H1 (cell line): ENCODE measurements at regions not wholly inside any gene's neighbourhood (a gene's known extent, or its start where the extent isn't known, plus 50 kb on each side); places are given as distances from the start of the nearest gene placed in this dataset.

Experiments
- CTCF ChIA-PET: fragments of 300-600 bp; sonication (Branson Sonifier 250); formaldehyde crosslinking; loops from one replicate; lab custom pipeline; 2021; ENCODE audit not compliant: partially characterized antibody; lab: Charles Lee
- POLR2A ChIA-PET: fragments of 300-600 bp; sonication (Branson Sonifier 250); formaldehyde crosslinking; loops from one replicate; lab custom pipeline; 2021; ENCODE audit warnings: inconsistent platforms; ENCODE audit not compliant: partially characterized antibody; lab: Charles Lee
- DNase-seq, 2 experiments: peaks; one replicate each; pipeline versions ENCODE4 v3.0.0 to v3.0.0-alpha.2; 2010 to 2022; ENCODE audit warnings: low spot score in 2 of 2, low read depth in 1 of 2, mixed read lengths in 1 of 2
- FAIRE-seq: peaks from 2 replicates; lab custom pipeline; 2011; peaks lifted over from hg19 to GRCh38; lab: Jason Lieb, UNC
- H2AFZ ChIP-seq: 2 replicates; pipeline ENCODE4 v1.8.1; 2012; ENCODE audit warnings: low read length, inconsistent platforms
- H2AK5ac ChIP-seq: 2 replicates; pipeline ENCODE4 v1.6.1; 2013; ENCODE audit warnings: low read depth, low read length
- H2BK120ac ChIP-seq: replicated peaks from 2 replicates; pipeline ENCODE3; 2013; ENCODE audit warnings: low read depth, low read length, inconsistent platforms
- H2BK12ac ChIP-seq: 2 replicates; pipeline ENCODE4 v1.6.1; 2013; ENCODE audit warnings: low read depth, low read length
- H2BK15ac ChIP-seq: 2 replicates; pipeline ENCODE4 v1.6.1; 2013; ENCODE audit warnings: low read length
- H2BK20ac ChIP-seq: 2 replicates; pipeline ENCODE4 v1.6.1; 2013; ENCODE audit warnings: low read length
- H2BK5ac ChIP-seq: 2 replicates; pipeline ENCODE4 v1.6.1; 2013; ENCODE audit warnings: low read depth, low read length
- H3K14ac ChIP-seq: 2 replicates; pipeline ENCODE4 v1.6.1; 2013; ENCODE audit warnings: inconsistent platforms; ENCODE audit not compliant: insufficient read length
- H3K18ac ChIP-seq: 2 replicates; pipeline ENCODE4 v1.6.1; 2013; ENCODE audit warnings: low read length; ENCODE audit errors: extremely low read depth
- H3K23ac ChIP-seq: 2 replicates; pipeline ENCODE4 v1.6.1; 2013; ENCODE audit warnings: inconsistent platforms; ENCODE audit not compliant: insufficient read length
- H3K23me2 ChIP-seq: 2 replicates; pipeline ENCODE4 v1.6.1; 2013; ENCODE audit warnings: low read depth, low read length
- H3K27ac ChIP-seq: 2 replicates; pipeline ENCODE4 v1.6.1; 2011; ENCODE audit warnings: low read depth, low read length, inconsistent platforms
- H3K27me3 ChIP-seq, 4 experiments: replicated peaks in 1 of 4; 1 replicate in 1 of 4; 2 replicates in 3 of 4; pipeline versions ENCODE4 v1.6.1 to v1.8.1; 2011 to 2013; ENCODE audit warnings: low read length in 3 of 4, mild to moderate bottlenecking in 3 of 4, inconsistent platforms in 2 of 4, mixed read lengths in 2 of 4, moderate library complexity in 1 of 4; ENCODE audit not compliant: control insufficient read depth in 3 of 4, insufficient read depth in 3 of 4; ENCODE audit errors: extremely low read depth in 1 of 4
- H3K36me3 ChIP-seq, 4 experiments: 2 replicates each; pipeline versions ENCODE4 v1.6.1 to v1.8.1; 2011 to 2013; ENCODE audit warnings: mild to moderate bottlenecking in 4 of 4, low read length in 3 of 4, moderate library complexity in 2 of 4, control low read depth in 1 of 4, inconsistent platforms in 1 of 4; ENCODE audit not compliant: insufficient read depth in 4 of 4, control insufficient read depth in 2 of 4
- H3K4ac ChIP-seq: replicated peaks from 2 replicates; pipeline ENCODE3; 2013; ENCODE audit warnings: low read length, low read depth, mixed read lengths, inconsistent platforms; ENCODE audit not compliant: insufficient read length
- H3K4me1 ChIP-seq, 4 experiments: replicated peaks in 1 of 4; 1 replicate in 1 of 4; 2 replicates in 3 of 4; pipeline versions ENCODE4 v1.6.1 to v1.8.1; 2011 to 2013; ENCODE audit warnings: low read length in 3 of 4, inconsistent platforms in 2 of 4, mixed read lengths in 1 of 4; ENCODE audit not compliant: insufficient read depth in 4 of 4, control insufficient read depth in 3 of 4
- H3K4me2 ChIP-seq, 2 experiments: 2 replicates each; pipeline versions ENCODE4 v1.6.1 to v1.8.1; 2011 to 2013; ENCODE audit warnings: low read depth in 2 of 2, low read length in 2 of 2, control low read depth in 1 of 2, inconsistent platforms in 1 of 2, mild to moderate bottlenecking in 1 of 2; ENCODE audit not compliant: insufficient read depth in 1 of 2
- H3K4me3 ChIP-seq, 4 experiments: fragments of 200-600, 300-600 bp in 1 of 4; sonication (generic), shearing (Covaris generic), sonication (Bioruptor Twin) in 1 of 4; 2 replicates each; pipeline versions ENCODE4 v1.5.1 to v1.8.1; 2011 to 2016; ENCODE audit warnings: low read length in 4 of 4, low read depth in 3 of 4, control low read depth in 2 of 4, inconsistent platforms in 2 of 4, mild to moderate bottlenecking in 2 of 4, mixed read lengths in 1 of 4, moderate library complexity in 1 of 4; ENCODE audit not compliant: insufficient read depth in 2 of 4; ENCODE audit errors: extremely low read depth in 1 of 4
- H3K56ac ChIP-seq: replicated peaks from 2 replicates; pipeline ENCODE3; 2013; ENCODE audit warnings: low read depth, mild to moderate bottlenecking, mixed read lengths, low read length, inconsistent platforms; ENCODE audit not compliant: insufficient read length
- H3K79me1 ChIP-seq: 2 replicates; pipeline ENCODE4 v1.6.1; 2013; ENCODE audit warnings: low read depth, low read length, control low read depth
- H3K79me2 ChIP-seq, 2 experiments: 2 replicates each; pipeline versions ENCODE4 v1.6.1 to v1.8.1; 2012 to 2013; ENCODE audit warnings: low read length in 2 of 2, mild to moderate bottlenecking in 2 of 2, inconsistent platforms in 1 of 2; ENCODE audit not compliant: insufficient read depth in 2 of 2, control insufficient read depth in 1 of 2
- H3K9ac ChIP-seq, 4 experiments: replicated peaks in 1 of 4; 1 replicate in 1 of 4; 2 replicates in 3 of 4; pipeline versions ENCODE4 v1.6.1 to v1.8.1; 2011 to 2013; ENCODE audit warnings: low read depth in 3 of 4, low read length in 3 of 4, control low read depth in 2 of 4, mild to moderate bottlenecking in 2 of 4, moderate library complexity in 2 of 4, inconsistent platforms in 1 of 4; ENCODE audit errors: extremely low read depth in 1 of 4
- H3K9me3 ChIP-seq, 2 experiments: 2 replicates each; pipeline versions ENCODE4 v1.6.1 to v1.8.1; 2012 to 2013; ENCODE audit warnings: mild to moderate bottlenecking in 2 of 2, moderate library complexity in 2 of 2, control low read depth in 1 of 2, inconsistent platforms in 1 of 2, low read depth in 1 of 2, low read length in 1 of 2, mixed read lengths in 1 of 2; ENCODE audit not compliant: insufficient read depth in 2 of 2
- H4K20me1 ChIP-seq, 2 experiments: replicated peaks in 1 of 2; 2 replicates each; pipeline versions ENCODE3 to v1.8.1; 2011 to 2013; ENCODE audit warnings: inconsistent platforms in 2 of 2, low read length in 2 of 2, mild to moderate bottlenecking in 1 of 2; ENCODE audit not compliant: insufficient read depth in 2 of 2, control insufficient read depth in 1 of 2
- H4K5ac ChIP-seq: 2 replicates; pipeline ENCODE4 v1.6.1; 2013; ENCODE audit warnings: low read length, low read depth, mixed read lengths, inconsistent platforms; ENCODE audit not compliant: insufficient read length
- H4K8ac ChIP-seq: 2 replicates; pipeline ENCODE4 v1.8.0; 2013; ENCODE audit warnings: mild to moderate bottlenecking, moderate library complexity, low read length, inconsistent platforms; ENCODE audit not compliant: insufficient read depth; ENCODE audit errors: extremely low read depth
- H4K91ac ChIP-seq: replicated peaks from 2 replicates; pipeline ENCODE3; 2013; ENCODE audit warnings: low read length, mixed read lengths, inconsistent platforms; ENCODE audit not compliant: insufficient read length
- HDAC2 ChIP-seq, 2 experiments: fragments of 300-600 bp in 1 of 2; sonication (generic) in 1 of 2; IDR thresholded peaks; 2 replicates each; pipeline ENCODE4 v1.6.1; 2011 to 2012; ENCODE audit warnings: low read depth in 2 of 2, low read length in 2 of 2, mild to moderate bottlenecking in 2 of 2, moderate library complexity in 2 of 2, borderline replicate concordance in 1 of 2, inconsistent platforms in 1 of 2
- KDM1A ChIP-seq: fragments of 200-600, 300-600 bp; sonication (generic); IDR thresholded peaks from 2 replicates; pipeline ENCODE4 v1.7.1; 2016; ENCODE audit warnings: mild to moderate bottlenecking, low read length, borderline replicate concordance
- MAX ChIP-seq: IDR thresholded peaks from 2 replicates; pipeline ENCODE4 v1.6.1; 2012; ENCODE audit warnings: inconsistent platforms
- NANOG ChIP-seq: IDR thresholded peaks from 2 replicates; pipeline ENCODE4 v1.6.1; 2011; ENCODE audit warnings: low read length, low read depth, mild to moderate bottlenecking, inconsistent platforms; ENCODE audit not compliant: insufficient read depth, poor library complexity, severe bottlenecking
- SP1 ChIP-seq: IDR thresholded peaks from 2 replicates; pipeline ENCODE4 v1.6.1; 2011; ENCODE audit warnings: low read depth, low read length
- SP2 ChIP-seq: IDR thresholded peaks from 2 replicates; pipeline ENCODE4 v1.6.1; 2012; ENCODE audit warnings: mild to moderate bottlenecking, low read length, inconsistent platforms
- TAF1 ChIP-seq: IDR thresholded peaks from 2 replicates; pipeline ENCODE4 v1.6.1; 2011; ENCODE audit warnings: mild to moderate bottlenecking, low read depth, low read length
- TBP ChIP-seq: IDR thresholded peaks from 2 replicates; pipeline ENCODE4 v1.6.1; 2011; ENCODE audit warnings: low read depth, low read length, improper control_type of control experiment
- WGBS, 2 experiments: shearing (Covaris generic) in 1 of 2; methylation state at CpG; one replicate each; pipeline versions ENCODE4 v1.1.6 to v1.1.7; 2013 to 2015; ENCODE audit warnings: low lambda C conversion rate in 2 of 2, mixed read lengths in 2 of 2, inconsistent platforms in 1 of 2, low coverage in 1 of 2, missing lambda C conversion rate in 1 of 2; ENCODE audit not compliant: insufficient replicate concordance in 2 of 2, insufficient coverage in 1 of 2, insufficient read length in 1 of 2; ENCODE audit errors: extremely low coverage in 1 of 2, missing lambda C conversion rate in 1 of 2; 5-methylcytosine and 5-hydroxymethylcytosine counted together

- H2AFZ ChIP-seq: peak overlapping the region; percentile 84
- H3K9me3 ChIP-seq: no peaks in the 10 kb centered on the region
- H3K4me3 ChIP-seq: peak overlapping the region in 1 of 4 experiments; percentile 20; a peak in 1 of 8 replicates
- no peaks in the 10 kb centered on the region for H4K20me1 ChIP-seq
- H3K23ac ChIP-seq: no peak overlapping the region
- H3K27me3 ChIP-seq: peaks cover 0 to 2% (median 0%) of the 10 kb centered on the region in 4 experiments; a peak in 1 of 7 replicates
- H2BK15ac ChIP-seq: peak overlapping the region; percentile 65; the same call in 1 of the 2 replicates
- peak overlapping the region; percentile 87 for H4K91ac ChIP-seq
- peak overlapping the region; percentile 70 for H2BK120ac ChIP-seq
- peak overlapping the region; percentile 99 for H2BK20ac ChIP-seq
- peak overlapping the region; percentile 88 for H2BK5ac ChIP-seq
- peak overlapping the region; percentile 63; the same call in 1 of the 2 replicates for H3K27ac ChIP-seq
- H3K9ac ChIP-seq: peak overlapping the region in 2 of 4 experiments; percentile 20; a peak in 2 of 7 replicates
- no peak overlapping the region for H2AK5ac ChIP-seq
- H2BK12ac ChIP-seq: peak overlapping the region; percentile 97
- peak overlapping the region; percentile 43 for H3K56ac ChIP-seq
- H3K36me3 ChIP-seq: no peaks in the 10 kb centered on the region
- H3K23me2 ChIP-seq: peaks cover 4% of the 10 kb centered on the region; the same call in 1 of the 2 replicates
- ChIA-PET POLR2A (no interaction called here), CTCF (interaction anchor here (1.4 kb wide), 1 partner anchor 52 kb away, joined by 4 read pairs; no protein-coding TSS in a partner anchor)
- H3K79me1 ChIP-seq: no peaks in the 10 kb centered on the region
- TF ChIP-seq SP1 (peak; percentile 24; the same call in 1 of the 2 replicates), NANOG (peak; percentile 37), TAF1 (0 out of 2 replicates have a peak, but pooled peaks have one; percentile 8), MAX (0 out of 2 replicates have a peak, but pooled peaks have one; percentile 23), HDAC2 (IDR thresholded peaks at IDR 0.05; ENCODE audit: borderline replicate concordance in 1 of 2, low read depth in 2 of 2, low read length in 2 of 2) (peak; percentile 22 to 55; a peak in 1 of 4 replicates), TBP (peak; percentile 28; the same call in 1 of the 2 replicates), KDM1A (no peak), SP2 (no peak)
- H4K8ac ChIP-seq: no peak overlapping the region
- peak; percentile 66 for FAIRE-seq
- peak overlapping the region; percentile 57 to 71 for H3K4me2 ChIP-seq
- DNase-seq: peak in 1 of 2 experiments; percentile 15
- peaks cover 7 to 16% (median 13%) of the 10 kb centered on the region in 4 experiments for H3K4me1 ChIP-seq
- peak overlapping the region; percentile 36 for H3K4ac ChIP-seq
- peak overlapping the region; percentile 99 for H3K18ac ChIP-seq
- WGBS, 2 experiments: 27% methylated on average over 11 of the region's 11 CpGs; no CpG with 5 or more reads in 1 of the 2 experiments
- peak overlapping the region; percentile 48 for H4K5ac ChIP-seq
- no peaks in the 10 kb centered on the region for H3K79me2 ChIP-seq
- H3K14ac ChIP-seq: no peak overlapping the region
These were observed 389.5 kb downstream of the UQCRFS1 start for GRCh38 chr19:28823338-28823961.
